GM19468 (cell line): ENCODE measurements at regions not wholly inside any gene's neighbourhood (a gene's known extent, or its start where the extent isn't known, plus 50 kb on each side); places are given as distances from the start of the nearest gene placed in this dataset.

ENCODE experiments used
- ATAC-seq: cut with Tn5 transposase; IDR thresholded peaks from one replicate; pipeline ENCODE4 v1.9.1; 2021; ENCODE audit warnings: mild to moderate bottlenecking, moderate library complexity, moderate number of reproducible peaks; ENCODE audit not compliant: unreplicated experiment; ENCODE audit errors: extremely low read depth

GRCh38 chr11:109552376-109552775 lies 130.4 kb downstream of the C11orf87 start:
- no peak for ATAC-seq

- no peak for ATAC-seq
Measured at GRCh38 chr11:109553284-109553683, 131.3 kb downstream of the C11orf87 start.

- ATAC-seq = no peak
Measured at GRCh38 chr11:109554951-109555350, 133.0 kb downstream of the C11orf87 start.

GRCh38 chr11:109564241-109564640 lies 142.3 kb downstream of the C11orf87 start:
- no peak for ATAC-seq

- no peak for ATAC-seq
Measured at GRCh38 chr11:109582470-109582869, 160.5 kb downstream of the C11orf87 start.

GRCh38 chr11:109584001-109584972 lies 162.3 kb downstream of the C11orf87 start:
- no peak for ATAC-seq

- no peak for ATAC-seq
Measured at GRCh38 chr11:109586789-109587188, 164.8 kb downstream of the C11orf87 start.

- no peak for ATAC-seq
Measured at GRCh38 chr11:109590782-109591181, 168.8 kb downstream of the C11orf87 start.

GRCh38 chr11:109597336-109597735 lies 175.3 kb downstream of the C11orf87 start:
- ATAC-seq = no peak

GRCh38 chr11:109604481-109605400 lies 182.8 kb downstream of the C11orf87 start:
- ATAC-seq = no peak

- no peak for ATAC-seq
Measured at GRCh38 chr11:109606256-109606655, 184.3 kb downstream of the C11orf87 start.

- no peak for ATAC-seq
Measured at GRCh38 chr11:109609454-109610185, 187.6 kb downstream of the C11orf87 start.

GRCh38 chr11:109612496-109612895 lies 190.5 kb downstream of the C11orf87 start:
- no peak for ATAC-seq

GRCh38 chr11:109619498-109619897 lies 197.5 kb downstream of the C11orf87 start:
- ATAC-seq = no peak

GRCh38 chr11:109629734-109630133 lies 207.7 kb downstream of the C11orf87 start:
- no peak for ATAC-seq

GRCh38 chr11:109641549-109641948 lies 219.6 kb downstream of the C11orf87 start:
- ATAC-seq = no peak

GRCh38 chr11:109644152-109644551 lies 222.2 kb downstream of the C11orf87 start:
- no peak for ATAC-seq

- ATAC-seq = no peak
Measured at GRCh38 chr11:109648804-109649203, 226.8 kb downstream of the C11orf87 start.

- no peak for ATAC-seq
Measured at GRCh38 chr11:109654091-109654490, 232.1 kb downstream of the C11orf87 start.

GRCh38 chr11:109658190-109658589 lies 236.2 kb downstream of the C11orf87 start:
- ATAC-seq = no peak
